Mucosa of rectum (tissue), 2 donors: ENCODE measurements at regions not wholly inside any gene's neighbourhood (a gene's known extent, or its start where the extent isn't known, plus 50 kb on each side); places are given as distances from the start of the nearest gene placed in this dataset.
"Not testable (repeated sequence)": the region's sequence is repeated elsewhere in the genome, so short reads cannot be mapped to it uniquely, and the experiment has no call there.

Source experiments
- H3K27ac ChIP-seq, 2 donors: one replicate each; pipeline ENCODE4 v1.7.0; 2013; ENCODE audit warnings: inconsistent platforms in 2 of 2, low read depth in 2 of 2, low read length in 2 of 2
- H3K27me3 ChIP-seq, 2 donors: one replicate each; pipeline ENCODE4 v1.7.0; 2013; ENCODE audit warnings: low read length in 2 of 2; ENCODE audit not compliant: control insufficient read depth in 2 of 2, insufficient read depth in 2 of 2
- H3K36me3 ChIP-seq, 2 donors: one replicate each; pipeline ENCODE4 v1.7.0; 2013; ENCODE audit warnings: low read length in 2 of 2; ENCODE audit not compliant: control insufficient read depth in 2 of 2, insufficient read depth in 2 of 2
- H3K4me1 ChIP-seq, 2 donors: one replicate each; pipeline ENCODE4 v1.7.0; 2013; ENCODE audit warnings: low read length in 2 of 2, mild to moderate bottlenecking in 1 of 2; ENCODE audit not compliant: control insufficient read depth in 2 of 2, insufficient read depth in 2 of 2
- H3K4me3 ChIP-seq, 2 donors: one replicate each; pipeline ENCODE4 v1.7.0; 2013; ENCODE audit warnings: low read length in 2 of 2
- H3K9ac ChIP-seq, 2 donors: one replicate each; pipeline ENCODE4 v1.7.0; 2013; ENCODE audit warnings: low read length in 2 of 2, low read depth in 1 of 2, mild to moderate bottlenecking in 1 of 2
- H3K9me3 ChIP-seq, 2 donors: one replicate each; pipeline ENCODE4 v1.7.0; 2013; ENCODE audit warnings: low read length in 2 of 2; ENCODE audit not compliant: control insufficient read depth in 2 of 2
- donor health status: healthy.
- donor health status: Normal muscosa, but diverticular disease.

GRCh38 chr10:65111059-65111458 lies 1589.9 kb downstream of the REEP3 start:
- H3K27me3 ChIP-seq, H3K4me1 ChIP-seq, H3K36me3 ChIP-seq, H3K9me3 ChIP-seq, H3K27ac ChIP-seq, H3K9ac ChIP-seq, H3K4me3 ChIP-seq: not testable (repeated sequence)

- Histone ChIP-seq H3K9me3 (no peaks in the 10 kb centered on the region), H3K36me3 (no peaks in the 10 kb centered on the region), H3K27ac (no peak overlapping the region), H3K27me3 (no peaks in the 10 kb centered on the region), H3K4me3 (no peak overlapping the region), H3K9ac (no peak overlapping the region), H3K4me1 (no peaks in the 10 kb centered on the region)
Measured at GRCh38 chr10:65112573-65112972, 1591.4 kb downstream of the REEP3 start.

- no peak overlapping the region for H3K27ac ChIP-seq
Measured at GRCh38 chr10:65123120-65123519, 1601.9 kb downstream of the REEP3 start.

GRCh38 chr10:65125212-65125611 lies 1604.0 kb downstream of the REEP3 start:
- Histone ChIP-seq H3K9ac (no peak overlapping the region), H3K27ac (no peak overlapping the region), H3K4me3 (no peak overlapping the region), H3K36me3 (no peaks in the 10 kb centered on the region), H3K4me1 (no peaks in the 10 kb centered on the region), H3K9me3 (no peaks in the 10 kb centered on the region), H3K27me3 (no peaks in the 10 kb centered on the region)

More at GRCh38 chr10:65123120-65123519, 1601.9 kb downstream of the REEP3 start:
- Histone ChIP-seq H3K36me3 (no peaks in the 10 kb centered on the region), H3K9ac (no peak overlapping the region), H3K4me3 (no peak overlapping the region), H3K4me1 (no peaks in the 10 kb centered on the region), H3K27me3 (no peaks in the 10 kb centered on the region), H3K9me3 (no peaks in the 10 kb centered on the region)

GRCh38 chr10:65126288-65126687 lies 1605.1 kb downstream of the REEP3 start:
- no peak overlapping the region for H3K4me3 ChIP-seq
- H3K27me3 ChIP-seq, result no peaks in the 10 kb centered on the region
- H3K27ac ChIP-seq, result no peak overlapping the region
- no peaks in the 10 kb centered on the region for H3K36me3 ChIP-seq
- H3K9me3 ChIP-seq, result no peaks in the 10 kb centered on the region
- no peak overlapping the region for H3K9ac ChIP-seq
- no peaks in the 10 kb centered on the region for H3K4me1 ChIP-seq

GRCh38 chr10:65128277-65128676 lies 1607.1 kb downstream of the REEP3 start:
- H3K4me1 ChIP-seq, result no peaks in the 10 kb centered on the region
- no peak overlapping the region for H3K27ac ChIP-seq
- no peaks in the 10 kb centered on the region for H3K36me3 ChIP-seq

GRCh38 chr10:65130162-65130758 lies 1609.1 kb downstream of the REEP3 start:
- Histone ChIP-seq H3K4me3 (no peak overlapping the region), H3K36me3 (no peaks in the 10 kb centered on the region), H3K27me3 (no peaks in the 10 kb centered on the region), H3K4me1 (no peaks in the 10 kb centered on the region), H3K9me3 (no peaks in the 10 kb centered on the region), H3K27ac (no peak overlapping the region), H3K9ac (no peak overlapping the region)

More at GRCh38 chr10:65128277-65128676, 1607.1 kb downstream of the REEP3 start:
- Histone ChIP-seq H3K9me3 (no peaks in the 10 kb centered on the region), H3K4me3 (no peak overlapping the region), H3K9ac (no peak overlapping the region), H3K27me3 (no peaks in the 10 kb centered on the region)

GRCh38 chr10:65133652-65134051 lies 1612.5 kb downstream of the REEP3 start:
- Histone ChIP-seq H3K4me3 (no peak overlapping the region), H3K4me1 (no peaks in the 10 kb centered on the region), H3K36me3 (no peaks in the 10 kb centered on the region), H3K27ac (no peak overlapping the region), H3K9ac (no peak overlapping the region), H3K27me3 (no peaks in the 10 kb centered on the region), H3K9me3 (no peaks in the 10 kb centered on the region)

- Histone ChIP-seq H3K27ac (no peak overlapping the region), H3K27me3 (no peaks in the 10 kb centered on the region)
Measured at GRCh38 chr10:65135508-65135907, 1614.3 kb downstream of the REEP3 start.

GRCh38 chr10:65142641-65143435 lies 1621.6 kb downstream of the REEP3 start:
- Histone ChIP-seq H3K4me3 (no peak overlapping the region), H3K4me1 (no peaks in the 10 kb centered on the region), H3K9me3 (no peaks in the 10 kb centered on the region), H3K36me3 (no peaks in the 10 kb centered on the region), H3K27ac (no peak overlapping the region), H3K27me3 (no peaks in the 10 kb centered on the region), H3K9ac (no peak overlapping the region)

More at GRCh38 chr10:65135508-65135907, 1614.3 kb downstream of the REEP3 start:
- no peaks in the 10 kb centered on the region for H3K36me3 ChIP-seq
- H3K9me3 ChIP-seq, result no peaks in the 10 kb centered on the region
- no peaks in the 10 kb centered on the region for H3K4me1 ChIP-seq
- H3K4me3 ChIP-seq, result no peak overlapping the region
- no peak overlapping the region for H3K9ac ChIP-seq
